Kidney (tissue), 13 donors: ENCODE measurements at regions not wholly inside any gene's neighbourhood (a gene's known extent, or its start where the extent isn't known, plus 50 kb on each side); places are given as distances from the start of the nearest gene placed in this dataset.

Experiments used
- DNase-seq, 5 donors: peaks; one replicate each; pipeline ENCODE4 v3.0.0-alpha.2; 2013 to 2020
- FAIRE-seq: peaks from 2 replicates; lab custom pipeline; 2012; peaks lifted over from hg19 to GRCh38; lab: Jason Lieb, UNC
- H3K27ac ChIP-seq, 2 donors: one replicate each; pipeline ENCODE4 v1.7.0; 2013; ENCODE audit warnings: low read depth in 2 of 2, low read length in 2 of 2, inconsistent platforms in 1 of 2
- H3K27me3 ChIP-seq: one replicate; pipeline ENCODE4 v1.7.1; 2013; ENCODE audit warnings: low read length, inconsistent platforms; ENCODE audit not compliant: control insufficient read depth, insufficient read depth
- H3K36me3 ChIP-seq, 3 donors: one replicate each; pipeline versions ENCODE4 v1.7.0 to v1.7.1; 2013; ENCODE audit warnings: low read length in 3 of 3, control low read depth in 1 of 3, inconsistent platforms in 1 of 3; ENCODE audit not compliant: insufficient read depth in 3 of 3, control insufficient read depth in 2 of 3
- H3K4me1 ChIP-seq, 3 donors: one replicate each; pipeline versions ENCODE4 v1.7.0 to v1.7.1; 2013; ENCODE audit warnings: low read length in 3 of 3, inconsistent platforms in 1 of 3, low read depth in 1 of 3; ENCODE audit not compliant: control insufficient read depth in 2 of 3, insufficient read depth in 2 of 3
- H3K4me3 ChIP-seq, 3 donors: one replicate each; pipeline versions ENCODE4 v1.7.0 to v1.8.1; 2013; ENCODE audit warnings: low read length in 3 of 3, control low read depth in 1 of 3, inconsistent platforms in 1 of 3
- H3K9ac ChIP-seq, 3 donors: one replicate each; pipeline versions ENCODE4 v1.7.0 to v1.7.1; 2013; ENCODE audit warnings: low read length in 3 of 3, control low read depth in 1 of 3, inconsistent platforms in 1 of 3
- H3K9me3 ChIP-seq, 3 donors: one replicate each; pipeline versions ENCODE4 v1.7.0 to v1.7.1; 2013; ENCODE audit warnings: low read length in 3 of 3, control low read depth in 1 of 3, inconsistent platforms in 1 of 3; ENCODE audit not compliant: control insufficient read depth in 2 of 3, insufficient read depth in 1 of 3
- intact Hi-C: fragments of 100-400 bp; cut with DNase I; formaldehyde crosslinking; loops from one replicate; pipeline ENCODE4 v1.11.1; 2022
- TF ChIP-seq, protein P1 (sequence below): IDR thresholded peaks from 3 replicates; pipeline ENCODE4 v1.5.1; 2012; ENCODE audit warnings: mild to moderate bottlenecking, moderate library complexity, borderline replicate concordance; ENCODE audit not compliant: insufficient read depth; ENCODE audit errors: extremely low read depth
- donor health status: control.
- donor health status: control.
- donor health status: control.
- donor health status: control.
- donor health status: control.
- donor health status: DM: yes; HTN: yes; CAD: no.
- donor health status: Normal renal cell carcinoma (clear cell type).

DNA sequence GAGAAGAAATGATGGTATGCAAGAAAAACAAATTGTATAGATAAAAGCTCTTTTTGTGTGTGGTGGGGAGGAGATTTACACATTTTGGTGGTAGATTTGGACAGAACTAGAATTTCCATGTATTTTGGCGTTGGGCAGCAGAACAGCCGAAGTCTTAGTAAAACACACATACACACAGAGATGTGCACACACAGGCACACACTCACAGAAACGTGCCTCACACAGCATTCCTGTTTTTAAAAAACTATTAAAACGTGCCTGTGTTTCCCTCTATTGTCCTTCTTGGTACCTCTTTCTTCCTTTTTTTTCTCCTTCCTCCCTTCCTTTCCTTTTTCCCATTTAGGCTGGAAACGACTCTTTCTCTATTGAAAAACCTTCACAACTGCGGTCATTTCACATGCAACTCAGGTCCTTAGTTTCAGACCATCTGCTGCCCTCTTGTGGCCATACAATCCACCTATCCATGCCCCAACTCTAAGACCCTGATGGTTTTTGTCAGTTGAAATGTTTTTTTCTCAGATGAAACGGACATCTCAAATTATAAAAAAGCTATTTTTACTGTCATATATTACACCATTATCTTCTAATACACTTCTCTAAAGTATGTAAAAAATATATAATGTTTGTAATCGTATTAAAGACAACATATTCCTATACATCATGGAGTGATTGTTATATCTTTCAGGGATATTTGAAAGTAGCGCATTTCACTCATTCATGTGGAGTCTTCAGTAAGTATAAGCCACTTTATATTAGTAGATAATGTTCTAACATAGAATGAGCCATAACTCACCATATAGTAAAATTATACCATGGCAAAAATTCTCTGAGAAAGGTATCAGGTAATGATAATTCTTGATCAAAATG is 386.7 kb upstream of the NOVA1 start:
- TF ChIP-seq, protein P1, sequence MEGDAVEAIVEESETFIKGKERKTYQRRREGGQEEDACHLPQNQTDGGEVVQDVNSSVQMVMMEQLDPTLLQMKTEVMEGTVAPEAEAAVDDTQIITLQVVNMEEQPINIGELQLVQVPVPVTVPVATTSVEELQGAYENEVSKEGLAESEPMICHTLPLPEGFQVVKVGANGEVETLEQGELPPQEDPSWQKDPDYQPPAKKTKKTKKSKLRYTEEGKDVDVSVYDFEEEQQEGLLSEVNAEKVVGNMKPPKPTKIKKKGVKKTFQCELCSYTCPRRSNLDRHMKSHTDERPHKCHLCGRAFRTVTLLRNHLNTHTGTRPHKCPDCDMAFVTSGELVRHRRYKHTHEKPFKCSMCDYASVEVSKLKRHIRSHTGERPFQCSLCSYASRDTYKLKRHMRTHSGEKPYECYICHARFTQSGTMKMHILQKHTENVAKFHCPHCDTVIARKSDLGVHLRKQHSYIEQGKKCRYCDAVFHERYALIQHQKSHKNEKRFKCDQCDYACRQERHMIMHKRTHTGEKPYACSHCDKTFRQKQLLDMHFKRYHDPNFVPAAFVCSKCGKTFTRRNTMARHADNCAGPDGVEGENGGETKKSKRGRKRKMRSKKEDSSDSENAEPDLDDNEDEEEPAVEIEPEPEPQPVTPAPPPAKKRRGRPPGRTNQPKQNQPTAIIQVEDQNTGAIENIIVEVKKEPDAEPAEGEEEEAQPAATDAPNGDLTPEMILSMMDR, result peak; percentile 62
- intact Hi-C loops, result no loop called here
- Histone ChIP-seq H3K27me3 (no peaks in the 10 kb centered on the region), H3K4me1 (no peaks in the 10 kb centered on the region), H3K9ac (no peak overlapping the region), H3K27ac (no peak overlapping the region), H3K9me3 (no peaks in the 10 kb centered on the region), H3K36me3 (no peaks in the 10 kb centered on the region), H3K4me3 (peak overlapping the region in 1 of 3 donors; percentile 7)
- FAIRE-seq, result peak; percentile 70
- peak in 4 of 5 donors; percentile 49 to 83 (median 71) for DNase-seq

DNA sequence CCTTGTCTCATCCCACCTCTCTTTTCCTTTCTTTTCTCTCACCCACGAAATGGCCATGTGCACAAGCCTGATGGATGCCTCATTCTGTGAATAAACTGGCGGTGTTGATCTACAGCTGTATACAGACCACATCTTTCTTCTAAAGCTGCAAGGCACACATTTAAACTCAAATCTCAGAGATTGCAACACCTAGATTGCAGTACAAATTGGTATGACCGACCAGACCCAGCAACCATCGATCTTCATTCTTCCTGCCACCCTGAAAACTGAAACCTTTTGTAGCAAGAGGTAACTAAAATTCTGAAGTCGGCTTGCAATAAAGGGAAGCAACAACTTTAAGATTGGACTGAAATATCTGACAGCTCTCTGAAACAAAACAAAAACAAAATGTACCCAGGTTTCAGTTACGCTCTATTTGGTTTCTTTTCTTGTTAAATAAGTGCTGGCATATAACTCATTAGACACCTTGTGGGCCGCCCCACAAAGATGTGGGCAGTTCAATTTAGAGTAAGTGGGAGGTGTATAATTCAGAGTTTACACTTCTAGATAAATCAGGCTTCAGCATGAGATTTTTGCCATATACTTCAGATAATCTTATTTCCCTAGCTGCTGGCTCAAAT is 390.0 kb upstream of the NOVA1 start:
- Histone ChIP-seq H3K4me3 (peak overlapping the region in 2 of 3 donors; percentile 21 to 38), H3K27ac (no peak overlapping the region), H3K36me3 (no peaks in the 10 kb centered on the region), H3K9ac (no peak overlapping the region), H3K4me1 (no peaks in the 10 kb centered on the region), H3K27me3 (no peaks in the 10 kb centered on the region), H3K9me3 (no peaks in the 10 kb centered on the region)
- DNase-seq, result peak in 2 of 5 donors; percentile 16 to 33
- FAIRE-seq, result no peak
- TF ChIP-seq, protein P1, result no peak
- intact Hi-C loops, result no loop called here

DNA sequence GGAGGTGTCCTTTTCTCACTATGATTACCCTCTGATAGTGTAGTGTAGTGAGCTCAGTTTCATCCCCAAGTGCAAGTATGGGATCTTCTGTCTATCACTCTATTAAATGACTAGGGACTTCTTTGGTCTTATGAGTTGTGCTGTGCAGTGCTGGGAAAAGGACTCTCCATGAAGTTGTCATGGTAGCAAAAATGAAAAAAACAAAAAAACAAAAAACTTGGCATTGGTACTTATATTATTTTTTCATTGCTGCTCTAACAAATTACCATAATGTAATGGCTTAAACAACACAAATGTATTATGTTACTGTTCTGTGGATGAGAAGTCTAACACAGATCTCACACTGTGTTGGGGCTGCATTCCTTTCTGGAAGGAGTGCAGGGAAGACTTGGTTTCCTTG is 393.1 kb upstream of the NOVA1 start:
- intact Hi-C loops, result no loop called here
- H3K9ac ChIP-seq, result no peak overlapping the region
- no peak overlapping the region for H3K4me3 ChIP-seq
- TF ChIP-seq, protein P1, result no peak
- H3K27me3 ChIP-seq, result no peaks in the 10 kb centered on the region
- no peaks in the 10 kb centered on the region for H3K36me3 ChIP-seq
- no peak overlapping the region for H3K27ac ChIP-seq
- H3K4me1 ChIP-seq, result no peaks in the 10 kb centered on the region
- FAIRE-seq (no peak), DNase-seq (no peak)
- no peaks in the 10 kb centered on the region for H3K9me3 ChIP-seq
